ENCODE measurements at regions not wholly inside any gene's neighbourhood (a gene's known extent, or its start where the extent isn't known, plus 50 kb on each side); places are given as distances from the start of the nearest gene placed in this dataset.

DNA sequence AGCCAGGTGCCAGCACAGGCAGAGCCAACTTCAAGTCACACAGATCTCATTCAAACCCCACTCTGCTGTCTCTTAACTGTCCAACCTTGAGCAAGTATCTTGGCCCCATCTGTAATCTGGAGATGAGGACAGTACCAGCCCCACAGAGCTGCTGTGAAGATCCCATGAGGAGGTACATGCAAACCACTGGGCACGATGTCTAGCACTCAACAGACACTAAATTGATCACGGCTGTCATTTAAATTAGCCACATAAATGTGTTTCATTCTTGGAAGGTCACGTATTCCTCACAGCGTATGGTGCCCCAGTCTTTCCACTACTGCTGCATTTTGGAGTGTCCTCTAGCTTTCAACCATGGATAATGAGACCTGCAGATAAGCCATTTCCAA, 167.6 kb upstream of the ID2 start:
- DNase-seq (ENCODE audit: low read depth, low spot score): no peak

- DNase-seq (ENCODE audit: low read depth, low spot score): no peak
Observed at GRCh38 chr2:8514796-8515758, 166.8 kb upstream of the ID2 start.

GRCh38 chr2:8515864-8516533, 165.9 kb upstream of the ID2 start:
- no peak for DNase-seq (ENCODE audit: low read depth, low spot score)

DNA sequence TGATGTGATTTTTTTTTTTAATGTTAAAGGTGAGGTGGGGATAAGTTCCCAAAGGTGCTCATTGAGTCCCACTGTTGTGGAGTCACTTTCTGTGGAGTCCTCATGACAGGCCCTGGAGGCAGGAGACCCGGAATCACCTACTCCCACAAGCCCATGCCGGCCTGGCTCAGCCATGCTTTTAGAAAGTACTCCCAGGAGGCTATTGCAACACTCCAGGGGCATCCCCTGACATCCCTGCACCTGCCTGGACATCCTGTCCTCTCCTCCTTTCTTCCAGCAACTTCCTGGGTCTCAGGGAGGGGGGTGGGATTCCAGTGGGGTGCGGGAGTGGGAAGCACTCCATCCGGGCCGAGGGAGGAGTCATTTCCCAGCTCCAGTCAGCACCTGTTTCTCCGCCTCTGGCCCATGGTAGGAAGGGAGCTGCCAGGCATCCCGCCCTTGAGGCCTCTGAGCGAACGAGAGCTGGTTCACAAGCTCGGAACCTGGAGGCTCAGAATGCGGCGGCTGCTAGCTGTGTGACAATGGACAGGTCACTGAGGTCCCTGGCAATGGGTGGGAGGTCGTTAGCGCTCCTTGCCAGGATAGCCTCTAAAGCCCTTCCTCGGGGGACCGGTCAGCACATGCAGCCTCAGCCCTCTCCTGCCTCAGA, 163.9 kb upstream of the ID2 start:
- DNase-seq (ENCODE audit: low read depth, low spot score): no peak

DNA sequence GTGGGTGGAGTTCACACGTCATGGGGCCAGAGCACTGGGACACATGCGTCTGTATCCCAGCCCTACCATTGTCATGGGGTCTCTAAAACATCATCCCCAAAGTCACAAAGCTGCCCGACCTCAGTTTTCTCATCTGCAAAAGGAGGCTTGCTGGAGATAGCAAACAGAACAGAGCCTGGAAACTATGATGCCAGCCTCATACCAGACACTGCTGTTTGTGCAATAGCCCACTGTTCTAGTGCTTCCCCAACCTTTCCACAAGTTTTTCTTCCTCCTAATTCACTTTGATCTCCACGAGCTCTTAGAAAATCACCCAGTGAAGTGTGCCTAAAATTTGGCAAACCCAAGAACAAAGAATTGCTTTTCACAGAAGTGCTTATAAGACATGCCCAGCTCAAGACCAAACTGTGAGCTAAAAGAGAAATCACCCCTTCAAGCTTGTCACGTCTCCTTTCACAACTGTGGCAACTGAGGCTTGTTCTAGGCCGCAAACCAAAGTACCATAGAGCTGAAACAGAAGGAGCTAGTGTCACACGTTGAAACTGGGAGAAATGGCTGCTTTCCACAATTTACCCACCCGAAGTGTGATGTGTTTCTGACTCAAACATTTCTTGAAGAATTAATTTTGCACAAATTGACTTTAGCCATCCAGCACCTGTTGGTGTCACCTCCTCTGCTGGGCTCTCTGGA, 162.7 kb upstream of the ID2 start:
- DNase-seq (ENCODE audit: low read depth, low spot score): no peak

GRCh38 chr2:8520791-8521344, 161.0 kb upstream of the ID2 start:
- DNase-seq (ENCODE audit: low read depth, low spot score): no peak

DNA sequence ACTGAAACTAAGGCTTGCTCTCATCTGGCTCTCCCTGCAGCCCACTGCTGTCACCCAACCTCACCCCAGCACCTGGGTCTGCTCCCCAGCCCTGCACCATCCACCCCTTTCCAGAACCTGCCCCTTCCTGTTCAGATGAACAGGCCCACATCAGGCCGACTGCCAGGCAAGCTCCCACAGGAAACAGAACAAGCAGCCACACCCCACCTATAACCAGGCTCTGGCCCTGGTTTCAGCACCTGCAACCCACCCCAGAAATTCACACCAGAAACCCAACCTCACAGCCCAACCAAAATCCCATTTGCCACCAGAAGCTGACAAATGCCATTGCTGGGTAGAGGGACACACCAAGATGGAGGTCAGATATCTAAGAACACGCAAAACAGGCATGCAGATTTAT, 159.2 kb upstream of the ID2 start:
- DNase-seq (ENCODE audit: low read depth, low spot score): no peak

DNA sequence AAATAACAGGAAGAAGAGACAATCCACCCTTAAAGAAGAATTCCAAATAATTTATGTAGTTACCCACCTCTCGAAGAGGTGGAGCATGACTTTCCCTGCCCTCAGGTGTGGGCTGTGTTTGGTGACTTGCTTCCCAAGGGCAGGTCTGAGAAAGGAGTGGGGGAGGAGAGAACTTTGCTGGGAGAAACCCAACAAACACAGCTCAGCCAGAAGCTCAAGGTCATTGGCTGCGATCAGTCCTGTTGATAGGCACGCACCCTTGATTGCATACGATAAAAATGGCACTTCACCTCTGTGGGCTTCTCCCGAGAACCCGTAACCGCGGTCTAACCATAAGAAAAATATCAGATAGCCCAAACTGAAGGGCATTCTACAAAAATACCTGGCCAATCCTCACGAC, 157.5 kb upstream of the ID2 start:
- DNase-seq (ENCODE audit: low read depth, low spot score): no peak

- DNase-seq (ENCODE audit: low read depth, low spot score): no peak
Observed at GRCh38 chr2:8524823-8525222, 157.0 kb upstream of the ID2 start.

GRCh38 chr2:8525236-8525581, 156.6 kb upstream of the ID2 start:
- DNase-seq (ENCODE audit: low read depth, low spot score): no peak

DNA sequence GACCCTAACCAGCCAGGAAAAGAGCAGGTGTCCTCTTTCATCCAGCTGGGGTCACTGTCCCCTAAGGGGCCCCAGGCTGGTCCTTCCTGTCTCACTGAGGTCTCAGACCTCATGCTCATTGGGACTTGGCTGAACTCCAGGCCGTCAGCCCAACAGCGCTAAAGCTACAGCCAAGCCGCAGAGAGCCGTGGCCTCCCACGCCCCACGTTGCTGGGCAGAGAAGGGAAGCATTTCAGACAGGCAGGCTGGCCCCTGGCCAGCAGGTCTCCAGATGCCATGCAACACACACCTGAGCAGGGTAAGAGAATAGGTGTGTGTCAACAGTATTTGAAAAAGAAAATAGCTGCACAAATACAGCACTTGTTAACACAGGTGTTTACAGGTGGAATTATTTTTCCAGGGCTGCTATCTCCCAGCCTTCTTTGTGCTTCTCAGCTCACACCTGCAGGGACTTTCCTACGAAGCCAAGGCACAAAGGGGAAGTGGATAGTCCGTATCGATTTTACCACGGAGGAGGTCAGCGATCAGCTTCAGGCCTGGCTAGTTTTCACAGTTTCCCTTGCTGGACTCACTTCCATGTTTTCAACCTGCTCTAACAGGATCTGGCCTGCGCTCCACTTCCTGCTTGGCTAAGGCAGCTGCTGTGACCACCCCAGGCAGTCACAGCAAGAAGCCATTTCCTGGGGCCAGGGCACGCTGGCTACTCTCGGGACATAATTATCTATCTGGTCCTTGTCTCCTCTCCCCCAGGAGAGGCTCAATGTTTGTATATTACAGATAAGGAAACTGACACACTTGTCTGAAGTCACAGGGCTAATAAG, 156.1 kb upstream of the ID2 start:
- no peak for DNase-seq (ENCODE audit: low read depth, low spot score)

GRCh38 chr2:8526403-8526696, 155.5 kb upstream of the ID2 start:
- no peak for DNase-seq (ENCODE audit: low read depth, low spot score)

DNA sequence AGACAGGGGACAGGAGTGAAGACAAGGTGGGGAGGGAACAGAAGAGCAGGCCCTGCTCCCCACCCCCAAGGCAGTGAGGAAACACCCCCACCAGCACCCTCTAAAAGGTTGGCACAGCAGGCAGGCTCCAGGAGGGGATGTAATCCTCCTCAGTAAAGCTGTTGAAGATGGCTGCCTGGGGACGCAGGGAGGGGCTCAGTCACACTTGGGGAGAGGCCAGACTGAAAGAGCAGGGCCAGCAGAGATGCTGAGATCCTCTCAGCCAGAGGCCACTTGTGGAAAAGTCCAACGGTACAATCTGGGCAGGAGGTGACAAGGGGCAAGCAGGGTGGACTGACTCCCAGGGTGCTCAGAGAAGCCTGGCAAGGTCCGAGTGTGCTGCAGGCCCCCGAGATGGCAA, 154.8 kb upstream of the ID2 start:
- DNase-seq (ENCODE audit: low read depth, low spot score): no peak

DNA sequence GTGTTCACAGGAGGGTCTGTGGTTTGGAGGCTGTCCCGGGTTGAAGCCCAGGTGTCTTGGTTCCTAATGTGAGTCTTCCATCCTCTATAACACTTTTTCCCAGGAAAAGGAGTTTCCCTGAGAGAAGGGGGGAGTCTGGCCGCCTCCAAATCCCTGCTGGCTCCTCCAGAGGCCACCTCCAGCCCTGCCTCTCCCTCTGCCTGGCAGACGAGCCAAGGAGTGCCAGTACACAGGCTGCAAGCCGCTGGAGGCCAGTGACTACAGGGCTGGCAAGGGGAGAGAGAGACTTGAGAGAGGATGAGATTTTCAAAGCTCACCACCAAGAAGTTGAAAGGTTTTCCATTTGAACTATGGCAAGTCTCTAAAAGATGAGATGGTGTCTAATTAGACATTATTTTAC, 154.2 kb upstream of the ID2 start:
- DNase-seq (ENCODE audit: low read depth, low spot score): no peak

- DNase-seq (ENCODE audit: low read depth, low spot score): no peak
Observed at GRCh38 chr2:8528863-8529262, 153.0 kb upstream of the ID2 start.

DNA sequence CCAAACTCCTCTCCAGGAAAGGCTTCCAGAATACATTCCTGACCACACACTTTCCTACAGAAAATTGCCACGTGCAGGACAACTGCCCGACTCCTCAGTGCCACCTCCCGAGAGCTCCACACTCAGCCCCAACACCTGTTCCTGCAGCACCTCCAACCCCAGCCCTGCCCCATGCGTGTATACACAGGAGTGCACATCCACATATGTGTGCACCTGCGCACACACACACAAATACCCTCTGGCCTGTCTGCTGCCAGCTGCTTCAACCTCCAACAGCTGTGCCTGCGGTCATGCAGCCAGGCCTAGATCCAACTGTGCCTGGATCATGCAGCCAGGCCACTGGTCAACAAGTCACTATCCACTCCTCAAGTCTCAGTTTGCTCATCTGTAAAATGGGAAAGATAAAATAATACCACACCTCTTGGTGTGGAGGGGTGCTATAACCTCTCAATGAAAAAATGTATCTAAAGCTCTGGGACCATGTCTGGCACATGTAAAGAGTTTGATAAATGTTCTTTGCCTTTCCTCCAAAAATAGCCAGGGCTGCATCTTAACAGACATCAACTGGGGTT, 152.1 kb upstream of the ID2 start:
- no peak for DNase-seq (ENCODE audit: low read depth, low spot score)

DNA sequence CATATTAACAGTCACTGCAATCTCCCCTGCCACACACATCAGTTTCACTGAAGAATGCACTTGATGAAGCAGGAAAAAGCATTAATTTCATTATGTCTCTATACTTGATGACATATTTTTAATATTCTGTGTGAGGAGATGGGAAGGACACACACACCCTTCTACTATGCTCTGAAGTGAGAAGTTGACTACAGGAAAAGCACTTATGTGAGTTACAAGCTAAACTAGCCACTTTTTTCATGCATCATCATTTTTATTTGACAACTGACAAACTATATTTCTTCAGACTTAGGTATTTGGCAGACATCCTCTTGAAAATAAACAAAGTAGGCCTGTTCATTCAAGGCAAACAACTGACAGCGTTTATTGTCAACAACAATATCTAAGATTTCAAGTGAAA, 150.4 kb upstream of the ID2 start:
- no peak for DNase-seq (ENCODE audit: low read depth, low spot score)

- DNase-seq (ENCODE audit: low read depth, low spot score): no peak
Observed at GRCh38 chr2:8532438-8532837, 149.4 kb upstream of the ID2 start.

GRCh38 chr2:8533923-8534322, 147.9 kb upstream of the ID2 start:
- no peak for DNase-seq (ENCODE audit: low read depth, low spot score)

- DNase-seq (ENCODE audit: low read depth, low spot score): no peak
Observed at GRCh38 chr2:8534386-8534728, 147.5 kb upstream of the ID2 start.

All from smooth muscle cell of the brain vasculature (primary cell).